HG02642 (cell line): ENCODE measurements at regions not wholly inside any gene's neighbourhood (a gene's known extent, or its start where the extent isn't known, plus 50 kb on each side); places are given as distances from the start of the nearest gene placed in this dataset.

ENCODE experiments used
- ATAC-seq: cut with Tn5 transposase; IDR thresholded peaks from one replicate; pipeline ENCODE4 v1.9.1; 2021; ENCODE audit warnings: mild to moderate bottlenecking; ENCODE audit not compliant: unreplicated experiment, poor library complexity

GRCh38 chr14:36047912-36048311 lies 128.6 kb downstream of the PTCSC3 start:
- no peak for ATAC-seq

GRCh38 chr14:36035675-36036074 lies 140.8 kb downstream of the PTCSC3 start:
- ATAC-seq, result no peak

GRCh38 chr14:36028665-36029064 lies 147.9 kb downstream of the PTCSC3 start:
- no peak for ATAC-seq

- no peak for ATAC-seq
Measured at GRCh38 chr14:36028218-36028617, 148.3 kb downstream of the PTCSC3 start.

GRCh38 chr14:36027354-36027753 lies 149.2 kb downstream of the PTCSC3 start:
- ATAC-seq, result no peak

- no peak for ATAC-seq
Measured at GRCh38 chr14:36022765-36023410, 153.6 kb downstream of the PTCSC3 start.

GRCh38 chr14:36021591-36022320 lies 154.8 kb downstream of the PTCSC3 start:
- no peak for ATAC-seq

- ATAC-seq, result no peak
Measured at GRCh38 chr14:36021030-36021422, 155.5 kb downstream of the PTCSC3 start.

GRCh38 chr14:36020120-36021029 lies 156.1 kb downstream of the PTCSC3 start:
- no peak for ATAC-seq

GRCh38 chr14:36019126-36019525 lies 157.4 kb downstream of the PTCSC3 start:
- ATAC-seq, result no peak

- no peak for ATAC-seq
Measured at GRCh38 chr14:36014236-36014635, 162.3 kb downstream of the PTCSC3 start.

- no peak for ATAC-seq
Measured at GRCh38 chr14:36013483-36013882, 163.0 kb downstream of the PTCSC3 start.

- ATAC-seq, result no peak
Measured at GRCh38 chr14:36012621-36013020, 163.9 kb downstream of the PTCSC3 start.

GRCh38 chr14:36009643-36010042 lies 166.9 kb downstream of the PTCSC3 start:
- ATAC-seq, result no peak

GRCh38 chr14:36006623-36007022 lies 169.9 kb downstream of the PTCSC3 start:
- ATAC-seq, result no peak

GRCh38 chr14:36005670-36006069 lies 170.9 kb downstream of the PTCSC3 start:
- no peak for ATAC-seq

GRCh38 chr14:36001936-36002335 lies 174.6 kb downstream of the PTCSC3 start:
- no peak for ATAC-seq

GRCh38 chr14:35999294-35999693 lies 173.2 kb downstream of the BRMS1L start:
- ATAC-seq, result no peak

GRCh38 chr14:35998303-35998702 lies 172.2 kb downstream of the BRMS1L start:
- ATAC-seq, result no peak

GRCh38 chr14:35993684-35993960 lies 167.5 kb downstream of the BRMS1L start:
- no peak for ATAC-seq
